HG03045 (cell line): ENCODE measurements at regions not wholly inside any gene's neighbourhood (a gene's known extent, or its start where the extent isn't known, plus 50 kb on each side); places are given as distances from the start of the nearest gene placed in this dataset.

Experiments used
- ATAC-seq: cut with Tn5 transposase; IDR thresholded peaks from one replicate; pipeline ENCODE4 v1.9.1; 2021; ENCODE audit warnings: mild to moderate bottlenecking, moderate library complexity; ENCODE audit not compliant: unreplicated experiment

DNA sequence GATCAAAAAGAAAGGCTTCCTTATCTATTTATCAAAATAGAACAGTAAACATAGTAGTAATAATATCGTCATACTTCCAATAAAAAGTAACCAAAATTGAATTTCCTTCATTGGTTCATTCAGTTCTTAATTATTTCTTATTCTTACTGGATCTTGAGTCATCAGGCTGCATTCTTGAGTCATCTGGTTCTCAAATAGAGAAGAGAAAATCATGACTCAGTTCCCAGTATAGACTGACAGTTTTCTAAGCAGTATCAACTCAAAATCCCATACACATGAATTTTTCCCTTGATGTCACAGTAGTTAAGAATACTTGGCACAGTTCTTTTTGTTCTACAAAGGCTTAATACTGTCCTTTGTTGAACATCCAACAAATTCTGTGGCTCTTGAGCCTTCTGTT is 626.9 kb upstream of the ADGRL4 start:
- no peak for ATAC-seq

DNA sequence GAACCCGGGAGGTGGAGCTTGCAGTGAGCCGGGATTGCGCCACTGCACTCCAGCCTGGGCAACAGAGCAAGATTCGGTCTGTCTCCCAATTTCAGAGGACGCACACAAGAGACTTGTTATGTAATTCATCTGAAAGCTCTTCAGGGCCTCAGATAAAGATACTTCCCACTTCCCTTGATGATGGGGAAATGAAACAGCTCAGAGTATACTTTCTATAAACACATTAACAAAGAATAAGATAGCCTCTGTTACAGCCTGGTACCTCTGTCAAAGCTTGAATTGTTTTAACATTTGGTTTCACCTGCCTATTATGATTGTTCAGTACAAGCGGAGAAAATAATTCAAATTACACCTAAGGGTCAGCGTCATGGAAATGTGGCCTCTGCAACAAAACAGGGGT is 622.9 kb upstream of the ADGRL4 start:
- no peak for ATAC-seq

DNA sequence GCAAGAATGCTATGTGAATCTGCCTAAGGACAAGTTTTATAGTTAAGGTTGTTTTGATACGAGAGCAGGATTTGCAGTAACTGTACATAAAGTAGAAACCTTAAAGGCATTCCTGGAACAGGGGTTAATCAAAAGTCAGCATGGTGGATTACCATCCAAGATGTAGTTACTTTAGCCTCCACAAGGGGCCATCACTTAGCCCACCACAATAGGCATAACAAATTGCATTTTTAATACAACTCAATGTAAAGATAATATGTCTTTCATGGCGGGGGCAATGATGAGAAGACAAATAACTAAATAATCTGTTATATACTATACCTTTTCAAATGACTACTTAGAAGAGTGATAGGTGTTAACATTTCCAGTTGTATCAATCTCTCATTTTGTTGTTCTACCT is 611.2 kb upstream of the ADGRL4 start:
- no peak for ATAC-seq

DNA sequence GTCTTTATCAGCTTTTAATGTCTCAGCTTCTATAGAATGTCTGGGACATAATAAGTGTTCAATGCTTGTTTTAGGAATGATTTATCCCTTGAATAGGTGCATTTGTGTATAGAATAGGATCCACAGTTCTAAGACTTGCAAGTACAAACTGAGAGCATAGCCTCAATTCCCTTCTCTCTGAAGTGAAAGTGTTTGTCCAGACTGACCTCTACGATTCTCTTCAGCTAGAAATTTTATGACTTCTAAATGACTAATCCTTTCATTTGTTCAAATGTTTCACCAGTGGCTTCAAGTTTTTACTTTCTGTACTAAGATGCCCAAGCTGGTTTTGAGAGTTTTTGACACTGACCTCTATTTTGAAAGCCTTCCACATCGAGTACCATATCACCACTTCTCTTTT is 608.2 kb upstream of the ADGRL4 start:
- ATAC-seq: no peak

DNA sequence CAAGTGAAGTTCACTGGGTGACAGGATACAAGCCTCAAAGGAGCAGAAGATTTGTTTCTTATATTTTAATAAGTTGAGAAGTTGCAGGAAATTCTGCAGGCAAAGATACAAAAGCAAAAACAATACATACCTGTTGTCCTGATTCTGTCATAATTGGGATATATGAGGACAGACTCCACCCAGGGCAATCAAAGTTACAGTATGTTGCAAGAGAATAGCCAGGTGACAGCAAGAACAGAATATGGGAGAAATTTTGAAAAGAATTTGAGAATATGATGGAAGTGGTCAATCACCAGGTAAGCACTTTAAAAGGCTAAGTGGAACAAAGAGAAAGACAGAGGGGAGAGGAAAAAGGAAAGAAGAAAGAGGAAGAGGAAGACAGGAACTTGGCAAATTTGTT is 607.6 kb upstream of the ADGRL4 start:
- ATAC-seq: no peak

DNA sequence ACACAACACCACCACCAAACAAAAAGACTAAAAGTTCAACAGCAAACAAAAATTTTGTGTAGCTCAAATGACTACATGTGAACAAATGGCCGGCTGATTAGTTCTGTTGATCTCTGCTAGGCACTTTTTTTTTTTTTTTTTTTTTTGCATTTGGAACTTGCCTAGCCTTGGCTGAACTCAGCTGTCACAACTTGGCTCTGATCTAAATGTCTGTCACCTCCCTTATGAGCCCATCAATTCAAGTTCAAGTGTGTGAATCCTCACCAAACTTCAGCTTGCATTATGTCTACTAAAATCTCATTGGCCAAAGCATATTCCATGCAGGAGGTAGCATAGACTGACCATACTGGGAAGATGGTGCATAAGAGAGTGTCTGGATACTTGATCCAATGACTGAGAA is 606.5 kb upstream of the ADGRL4 start:
- no peak for ATAC-seq

DNA sequence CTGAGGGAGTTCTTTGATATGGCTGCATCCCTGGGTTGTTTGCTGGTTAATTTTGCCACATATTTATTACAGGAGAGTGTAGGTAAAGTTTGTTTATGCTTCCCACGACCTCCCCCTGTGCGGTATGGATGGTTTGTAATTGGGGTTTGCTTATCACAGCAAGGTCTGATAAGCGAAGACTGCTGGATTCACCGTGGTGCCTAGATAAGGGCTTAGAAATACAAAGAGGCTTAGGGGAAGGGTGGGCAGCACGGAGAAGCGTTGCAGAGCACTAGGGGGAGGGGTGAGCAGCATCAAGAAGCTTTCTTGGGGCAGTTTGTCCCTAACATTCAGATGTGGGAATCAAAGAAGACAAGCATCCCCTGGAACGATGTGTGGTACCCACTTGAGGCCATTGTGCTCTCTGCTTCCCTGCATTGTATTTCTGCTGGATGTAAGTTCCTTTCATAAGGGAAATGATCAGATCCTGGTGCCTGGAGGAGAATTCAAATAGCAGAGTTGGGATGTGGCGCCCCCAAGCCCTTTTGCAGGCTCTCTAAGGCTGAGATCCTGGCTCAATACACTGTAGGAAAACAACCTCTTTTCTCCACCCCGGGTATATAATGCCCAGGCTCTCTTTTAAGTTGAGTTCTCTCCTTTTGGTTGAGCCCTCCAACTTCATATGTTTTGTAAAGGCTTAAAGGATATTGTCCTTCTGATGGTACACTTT is 598.1 kb upstream of the ADGRL4 start:
- ATAC-seq: no peak

DNA sequence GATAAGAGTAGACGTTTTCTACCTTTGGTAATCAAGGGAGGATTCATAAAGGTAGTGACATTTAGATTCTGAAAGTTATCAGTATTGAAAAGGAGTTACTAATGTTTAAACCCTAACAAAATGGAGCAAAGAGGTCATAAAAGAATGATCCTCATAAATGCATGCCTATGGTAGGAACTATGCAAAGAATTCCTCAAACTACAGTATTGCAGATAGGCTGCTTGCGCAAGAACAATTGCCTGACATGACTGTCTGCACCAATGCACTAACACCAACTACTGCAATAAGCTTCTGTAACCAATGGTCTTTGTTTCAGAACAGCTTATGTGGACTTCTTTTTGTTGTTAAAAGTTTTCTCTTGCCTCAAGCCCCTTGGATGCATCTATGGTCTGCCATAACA is 597.3 kb upstream of the ADGRL4 start:
- no peak for ATAC-seq

DNA sequence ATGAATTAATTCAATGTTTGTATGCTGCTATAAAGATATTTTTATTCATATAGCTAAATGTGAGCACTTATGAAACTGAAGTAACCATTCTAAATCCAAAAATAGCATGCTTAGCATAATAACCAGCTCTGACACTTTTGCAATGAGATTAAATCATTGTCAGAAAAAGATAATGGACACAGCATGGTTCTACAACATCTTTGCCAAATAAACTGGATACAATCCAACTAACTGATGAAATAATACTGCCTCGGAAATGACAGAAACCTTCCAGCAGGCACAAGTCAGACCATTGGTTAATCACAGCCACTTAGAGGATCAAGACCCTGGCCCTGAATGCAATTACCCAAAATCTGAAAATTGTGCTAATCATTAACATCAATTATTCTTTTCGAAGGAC is 592.7 kb upstream of the ADGRL4 start:
- no peak for ATAC-seq

DNA sequence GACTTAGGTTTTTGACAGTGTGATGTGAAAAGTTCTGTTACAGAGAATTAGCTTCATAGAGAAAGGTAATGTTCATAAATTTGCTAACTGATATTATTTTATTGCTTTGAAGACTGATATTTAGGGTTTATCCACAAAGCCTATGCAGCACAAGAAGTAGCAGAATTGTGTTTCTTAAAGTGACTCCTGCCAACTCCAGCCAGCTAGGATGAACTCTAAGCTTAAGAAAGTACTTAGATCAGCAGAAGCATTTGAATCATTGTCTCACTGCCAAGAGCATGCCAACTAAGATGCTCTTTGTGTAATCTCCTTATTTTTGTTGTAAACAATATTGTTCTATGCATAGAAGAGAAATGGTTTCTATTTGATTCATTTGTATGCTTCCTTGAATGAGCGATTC is 589.4 kb upstream of the ADGRL4 start:
- ATAC-seq: no peak

DNA sequence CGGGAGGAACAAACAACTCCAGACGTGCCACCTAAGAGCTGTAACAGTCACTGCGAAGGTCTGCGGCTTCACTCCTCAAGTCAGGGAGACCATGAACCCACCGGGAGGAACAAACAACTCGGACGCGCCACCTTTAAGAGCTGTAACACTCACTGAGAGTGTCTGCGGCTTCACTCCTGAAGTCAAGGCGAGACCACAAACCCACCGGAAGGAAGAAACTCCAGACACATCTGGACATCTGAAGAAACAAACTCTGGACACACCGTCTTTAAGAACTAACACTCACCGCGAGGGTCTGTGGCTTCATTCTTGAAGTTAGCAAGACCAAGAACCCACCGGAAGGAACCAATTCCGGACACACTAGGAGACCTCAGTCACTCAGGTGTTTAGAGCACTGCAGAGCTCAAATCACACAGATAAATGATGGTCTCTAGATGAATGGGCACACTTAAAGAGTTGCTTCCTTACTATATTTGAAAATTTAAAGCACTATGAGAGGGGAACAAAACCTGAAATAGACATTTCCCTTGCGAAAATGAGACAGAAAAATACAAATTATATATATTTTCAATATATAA is 587.7 kb upstream of the ADGRL4 start:
- ATAC-seq: no peak

DNA sequence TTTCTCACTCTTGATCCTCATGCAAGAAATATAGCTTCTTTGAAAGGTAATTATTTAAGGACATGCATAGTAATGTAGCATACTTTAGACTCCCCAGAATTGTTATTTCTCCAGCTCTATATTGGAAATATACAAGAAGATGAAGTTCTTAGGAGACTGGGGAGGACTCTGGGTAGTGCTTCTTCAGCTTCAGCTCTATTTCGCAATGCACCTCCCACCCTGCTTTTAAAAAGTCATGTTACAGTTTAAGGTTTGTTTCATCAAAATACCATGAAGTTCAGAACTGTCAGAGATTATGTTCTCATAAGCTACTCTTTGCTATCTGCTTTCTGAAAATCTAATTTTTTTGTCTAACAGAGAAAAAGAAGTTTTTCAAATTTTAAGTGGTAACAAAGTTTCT is 586.2 kb upstream of the ADGRL4 start:
- ATAC-seq: no peak

DNA sequence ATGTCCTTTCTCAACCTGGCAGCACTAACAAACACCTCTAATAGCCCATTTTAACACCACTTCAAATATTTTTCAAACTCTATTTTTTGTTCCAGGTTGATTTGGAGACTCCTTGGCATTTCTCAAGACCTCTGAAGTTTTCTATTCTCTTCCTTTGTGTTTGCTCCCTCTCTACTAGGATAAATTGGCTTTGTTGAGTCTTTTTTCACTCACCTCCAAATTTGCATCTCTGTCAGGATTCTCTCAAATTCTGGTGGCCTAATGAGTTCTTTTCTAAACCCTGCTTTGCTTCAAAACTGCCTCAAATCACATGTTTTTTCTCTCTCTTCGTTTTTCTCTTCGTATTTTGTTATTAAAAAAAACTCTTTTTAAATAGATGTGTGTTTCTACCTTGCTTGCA is 582.2 kb upstream of the ADGRL4 start:
- no peak for ATAC-seq

DNA sequence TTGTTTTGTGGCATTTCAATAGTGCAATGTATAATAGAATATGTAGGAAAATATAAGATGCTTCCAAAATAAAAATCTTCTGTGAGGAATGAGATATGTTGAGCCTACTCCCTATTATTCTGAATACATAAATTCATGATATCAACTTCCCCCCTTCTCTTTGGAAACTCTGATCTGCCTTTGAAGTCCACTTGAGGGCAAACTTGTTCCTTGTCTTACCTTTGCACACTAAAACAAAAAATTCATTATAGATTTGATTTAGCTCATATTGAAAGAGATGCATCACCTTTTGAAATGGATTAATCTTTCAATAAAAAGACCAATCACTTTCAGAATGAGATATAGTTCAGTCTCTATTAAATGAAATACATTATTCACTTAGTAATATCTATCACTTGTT is 580.7 kb upstream of the ADGRL4 start:
- ATAC-seq: no peak

DNA sequence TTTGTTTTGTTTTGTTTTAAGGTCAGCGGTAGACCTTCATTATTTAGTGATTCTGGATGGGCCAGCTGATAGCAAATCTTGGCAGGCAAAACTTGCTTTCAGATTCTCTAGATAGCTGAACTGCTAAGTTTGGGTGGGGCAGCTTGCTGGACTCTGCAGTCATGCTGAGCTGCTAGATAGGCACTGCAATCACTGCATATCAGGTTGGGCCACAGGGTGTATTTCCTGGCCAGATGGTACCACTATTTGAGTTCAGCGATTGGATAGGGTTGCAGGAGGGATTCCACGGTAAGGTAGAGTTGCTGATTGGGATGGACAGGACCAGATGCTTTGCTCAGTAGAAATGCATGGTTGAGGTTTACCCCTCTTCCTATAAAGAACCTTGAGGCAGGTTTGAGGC is 579.3 kb upstream of the ADGRL4 start:
- ATAC-seq: no peak

DNA sequence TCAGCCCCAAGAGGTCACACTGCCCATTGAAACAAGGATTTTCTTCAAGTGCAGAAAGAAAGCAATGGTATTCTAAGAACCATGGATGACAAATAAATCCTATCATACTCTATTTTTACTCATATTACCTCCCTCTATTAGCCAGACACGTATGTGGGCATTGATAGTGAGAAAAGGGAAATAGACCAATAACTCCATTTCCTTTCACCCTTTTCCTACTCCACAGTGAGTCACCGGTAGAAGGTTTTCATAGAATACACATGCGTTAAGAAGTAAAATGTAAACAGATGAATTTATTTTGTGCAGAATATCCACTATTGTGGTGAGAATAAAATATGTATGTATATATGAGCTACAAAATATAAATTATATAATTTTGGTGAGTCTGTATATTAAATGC is 568.9 kb upstream of the ADGRL4 start:
- no peak for ATAC-seq

DNA sequence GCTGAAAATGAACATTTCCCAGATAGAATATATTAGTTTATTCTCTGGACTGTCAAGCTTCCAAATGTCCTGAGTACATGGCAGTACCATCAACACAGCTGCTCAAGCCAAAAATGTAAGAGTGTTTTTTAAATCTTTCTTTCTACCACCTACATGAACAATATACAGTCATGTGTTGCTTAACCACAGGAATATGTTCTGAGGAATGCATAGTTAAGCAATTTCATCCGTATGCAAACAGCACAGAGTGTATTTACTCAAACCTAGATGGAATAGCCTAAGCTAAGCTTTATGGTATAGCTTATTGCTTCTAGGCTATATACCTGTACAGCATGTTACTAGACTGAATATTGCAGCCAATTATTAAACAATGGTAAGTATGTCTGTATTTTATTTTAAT is 561.9 kb upstream of the ADGRL4 start:
- ATAC-seq: no peak

DNA sequence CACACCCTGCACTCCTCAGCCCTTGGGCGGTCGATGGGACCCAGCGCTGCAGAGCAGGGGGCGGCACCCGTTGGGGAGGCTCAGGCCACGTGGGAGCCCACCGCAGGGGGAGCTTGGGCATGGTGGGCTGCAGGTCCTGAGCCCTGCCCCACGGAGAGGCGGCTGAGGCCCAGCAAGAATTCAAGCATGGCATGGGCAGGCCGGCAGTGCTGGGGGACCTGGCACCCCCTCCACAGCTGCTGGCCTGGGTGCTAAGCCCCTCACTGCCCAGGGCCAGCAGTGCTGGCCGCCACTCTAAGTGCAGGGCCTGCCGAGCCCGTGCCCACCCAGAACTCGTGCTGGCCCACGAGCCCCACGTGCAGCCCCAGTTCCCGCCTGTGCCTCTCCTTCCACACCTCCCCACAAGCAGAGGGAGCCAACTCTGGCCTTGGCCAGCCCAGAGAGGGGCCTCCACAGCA is 555.0 kb upstream of the ADGRL4 start:
- ATAC-seq: no peak

DNA sequence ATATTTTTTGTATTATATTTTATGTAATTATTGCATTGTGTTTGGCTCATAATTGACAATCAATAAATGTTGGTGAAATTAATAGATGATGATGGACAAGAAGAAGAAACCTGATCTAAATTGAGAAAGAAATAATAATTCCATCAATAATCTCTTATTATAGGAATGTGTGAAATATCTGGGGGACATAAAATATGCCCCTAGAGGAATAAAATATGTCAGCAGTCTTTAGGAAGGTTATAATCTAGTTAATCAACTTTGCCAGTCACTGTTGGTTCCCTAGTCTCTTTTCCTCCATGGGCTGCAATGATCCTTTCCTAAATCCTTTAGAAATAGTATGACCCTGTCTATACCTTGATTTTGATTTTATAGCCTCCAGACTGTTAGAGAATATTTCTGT is 549.7 kb upstream of the ADGRL4 start:
- no peak for ATAC-seq

DNA sequence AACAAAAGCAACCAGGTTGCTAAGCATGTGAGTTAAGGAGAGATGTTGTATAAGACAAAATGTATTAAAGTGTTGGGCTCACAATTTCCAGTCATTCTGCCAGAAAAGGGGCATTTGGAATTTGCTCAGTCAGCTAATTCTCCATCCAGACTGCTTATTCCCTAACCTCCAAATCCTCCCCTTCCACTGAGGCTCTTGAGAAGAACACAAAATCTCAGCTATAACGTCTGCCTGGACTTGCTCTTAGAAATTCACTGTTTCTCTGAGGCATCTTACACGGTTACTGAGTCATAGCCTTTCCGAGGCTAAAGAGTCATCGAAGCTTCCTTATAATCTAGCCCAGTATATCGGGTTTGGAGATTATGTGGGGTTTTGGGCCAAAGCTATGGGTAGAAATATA is 548.2 kb upstream of the ADGRL4 start:
- no peak for ATAC-seq

DNA sequence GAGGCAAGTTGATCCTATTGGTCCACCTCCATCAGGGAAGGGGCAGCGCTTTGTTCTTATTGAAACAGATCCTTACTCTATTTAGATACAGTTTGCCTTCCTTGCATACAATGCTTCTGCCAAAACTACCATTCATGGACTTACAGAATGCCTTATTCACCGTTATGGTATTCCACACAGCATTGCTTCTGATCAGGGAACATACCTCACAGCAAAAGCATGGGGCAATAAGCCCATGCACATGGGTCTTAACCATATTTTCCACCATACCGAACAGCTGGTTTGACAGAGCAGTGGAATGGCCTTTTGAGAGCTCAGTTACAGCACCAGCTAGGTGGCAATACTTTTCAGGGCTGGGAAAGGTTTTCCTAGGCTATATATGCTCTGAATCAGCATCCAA is 544.8 kb upstream of the ADGRL4 start:
- ATAC-seq: no peak

DNA sequence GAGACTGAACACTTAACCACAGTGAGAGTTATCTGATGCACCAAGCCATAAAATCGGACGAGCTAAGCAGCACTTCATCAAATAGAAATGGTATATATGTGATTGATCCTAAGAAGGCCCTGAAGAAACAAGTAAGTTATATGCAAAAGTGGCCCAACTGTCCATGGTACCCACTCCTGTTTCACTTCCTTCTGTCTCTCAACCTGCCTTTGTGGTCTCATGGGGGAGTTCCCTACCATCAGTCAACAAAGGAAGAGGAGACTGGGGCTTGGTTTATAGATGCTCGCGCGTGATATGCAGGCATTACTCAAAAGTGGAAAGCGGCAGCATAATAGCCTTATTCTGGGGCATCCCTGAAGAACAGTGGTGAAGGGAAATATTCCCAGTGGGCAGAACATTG is 543.9 kb upstream of the ADGRL4 start:
- ATAC-seq: no peak

DNA sequence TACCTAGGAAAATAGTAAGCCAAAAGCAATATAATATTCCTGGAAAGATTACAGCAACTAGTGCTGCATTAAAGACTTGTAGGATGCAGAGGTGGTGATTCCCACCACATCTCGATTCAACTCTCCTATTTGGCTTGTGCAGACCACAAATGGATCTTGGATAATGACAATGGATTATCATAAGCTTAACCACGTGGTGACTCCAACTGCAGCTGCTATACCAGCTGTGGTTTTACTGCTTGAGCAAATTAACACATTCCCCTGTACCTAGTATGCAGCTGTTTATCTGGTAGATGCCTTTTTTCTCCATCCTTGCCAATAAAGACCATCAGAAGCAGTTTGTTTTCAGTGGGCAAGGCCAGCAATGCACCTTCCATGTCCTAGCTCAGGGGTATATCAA is 542.7 kb upstream of the ADGRL4 start:
- ATAC-seq: no peak
